ENCODE measurements at regions not wholly inside any gene's neighbourhood (a gene's known extent, or its start where the extent isn't known, plus 50 kb on each side); places are given as distances from the start of the nearest gene placed in this dataset.
A peak's percentile ranks its signal among the peaks of the same experiment; 100 is the strongest.

- Histone ChIP-seq H3K4me2 (ENCODE audit: low read length) (no peak overlapping the region), H3K18ac (ENCODE audit: low read length) (peak overlapping the region; percentile 29), H3K79me2 (ENCODE audit: control insufficient read depth, insufficient read depth, low read length) (no peaks in the 10 kb centered on the region), H3K27ac (ENCODE audit: low read depth, low read length) (peak overlapping the region; percentile 77), H3K27me3 (ENCODE audit: insufficient read depth, low read length, poor library complexity) (no peaks in the 10 kb centered on the region), H3K56ac (ENCODE audit: low read length) (peak overlapping the region; percentile 76), H4K8ac (ENCODE audit: low read depth, low read length) (peak overlapping the region; percentile 59), H2BK15ac (replicated peaks; ENCODE audit: low read depth) (no peak overlapping the region), H3K4me3 (ENCODE audit: low read length) (no peak overlapping the region), H2BK5ac (ENCODE audit: low read length) (peak overlapping the region; percentile 98), H2AK5ac (ENCODE audit: low read length) (peak overlapping the region; percentile 94), H3K4me1 (ENCODE audit: control insufficient read depth, low read depth, low read length) (peaks cover 2% of the 10 kb centered on the region), H4K5ac (ENCODE audit: low read length) (peak overlapping the region; percentile 56), H3K23ac (ENCODE audit: low read length) (no peak overlapping the region), H3K79me1 (ENCODE audit: low read length) (no peaks in the 10 kb centered on the region), H3K4ac (ENCODE audit: low read depth, low read length) (peak overlapping the region; percentile 17), H2BK120ac (ENCODE audit: low read depth, low read length) (peak overlapping the region; percentile 85), H3K9ac (ENCODE audit: low read length) (peak overlapping the region; percentile 48), H3K36me3 (ENCODE audit: control insufficient read depth, insufficient read depth, low read length) (no peaks in the 10 kb centered on the region)
- DNase-seq: peak; percentile 34
- no CpG with 5 or more reads among the region's 8 CpGs for WGBS (ENCODE audit: extremely low coverage, insufficient coverage, low lambda C conversion rate)
Observed at GRCh38 chr1:229180161-229180560, 90.8 kb upstream of the RAB4A start.

GRCh38 chr1:229181419-229181818 is 89.5 kb upstream of the RAB4A start:
- H2AK5ac ChIP-seq (ENCODE audit: low read length): no peak overlapping the region
- H4K8ac ChIP-seq (ENCODE audit: low read depth, low read length): no peak overlapping the region
- H4K5ac ChIP-seq (ENCODE audit: low read length): no peak overlapping the region
- H3K79me2 ChIP-seq (ENCODE audit: control insufficient read depth, insufficient read depth, low read length): no peaks in the 10 kb centered on the region
- H3K79me1 ChIP-seq (ENCODE audit: low read length): no peaks in the 10 kb centered on the region
- H3K4me1 ChIP-seq (ENCODE audit: control insufficient read depth, low read depth, low read length): peaks cover 2% of the 10 kb centered on the region
- no peak overlapping the region for H2BK5ac ChIP-seq (ENCODE audit: low read length)
- peak overlapping the region; percentile 73 for H2BK120ac ChIP-seq (ENCODE audit: low read depth, low read length)
- H2BK15ac ChIP-seq (replicated peaks; ENCODE audit: low read depth): no peak overlapping the region
- H3K56ac ChIP-seq (ENCODE audit: low read length): no peak overlapping the region
- no peak overlapping the region for H3K4me2 ChIP-seq (ENCODE audit: low read length)
- H3K23ac ChIP-seq (ENCODE audit: low read length): no peak overlapping the region
- no peak overlapping the region for H3K4ac ChIP-seq (ENCODE audit: low read depth, low read length)
- no peak overlapping the region for H3K9ac ChIP-seq (ENCODE audit: low read length)
- no peaks in the 10 kb centered on the region for H3K27me3 ChIP-seq (ENCODE audit: insufficient read depth, low read length, poor library complexity)
- DNase-seq: no peak
- H3K18ac ChIP-seq (ENCODE audit: low read length): peak overlapping the region; percentile 78
- WGBS (ENCODE audit: extremely low coverage, insufficient coverage, low lambda C conversion rate): no CpG with 5 or more reads among the region's 2 CpGs
- H3K36me3 ChIP-seq (ENCODE audit: control insufficient read depth, insufficient read depth, low read length): no peaks in the 10 kb centered on the region
- no peak overlapping the region for H3K27ac ChIP-seq (ENCODE audit: low read depth, low read length)
- H3K4me3 ChIP-seq (ENCODE audit: low read length): no peak overlapping the region

GRCh38 chr1:229183588-229183987 is 87.3 kb upstream of the RAB4A start:
- H3K9ac ChIP-seq (ENCODE audit: low read length): no peak overlapping the region
- peaks cover 2% of the 10 kb centered on the region for H3K4me1 ChIP-seq (ENCODE audit: control insufficient read depth, low read depth, low read length)
- no CpG with 5 or more reads among the region's 4 CpGs for WGBS (ENCODE audit: extremely low coverage, insufficient coverage, low lambda C conversion rate)
- no peak overlapping the region for H3K27ac ChIP-seq (ENCODE audit: low read depth, low read length)
- no peaks in the 10 kb centered on the region for H3K27me3 ChIP-seq (ENCODE audit: insufficient read depth, low read length, poor library complexity)
- H3K79me2 ChIP-seq (ENCODE audit: control insufficient read depth, insufficient read depth, low read length): no peaks in the 10 kb centered on the region
- H4K8ac ChIP-seq (ENCODE audit: low read depth, low read length): no peak overlapping the region
- no peak overlapping the region for H2BK5ac ChIP-seq (ENCODE audit: low read length)
- H2BK120ac ChIP-seq (ENCODE audit: low read depth, low read length): no peak overlapping the region
- no peaks in the 10 kb centered on the region for H3K79me1 ChIP-seq (ENCODE audit: low read length)
- H2BK15ac ChIP-seq (replicated peaks; ENCODE audit: low read depth): no peak overlapping the region
- no peak for DNase-seq
- no peak overlapping the region for H3K4ac ChIP-seq (ENCODE audit: low read depth, low read length)
- no peak overlapping the region for H4K5ac ChIP-seq (ENCODE audit: low read length)
- H3K23ac ChIP-seq (ENCODE audit: low read length): no peak overlapping the region
- no peak overlapping the region for H3K4me2 ChIP-seq (ENCODE audit: low read length)
- peak overlapping the region; percentile 68 for H3K56ac ChIP-seq (ENCODE audit: low read length)
- no peak overlapping the region for H3K18ac ChIP-seq (ENCODE audit: low read length)
- H3K4me3 ChIP-seq (ENCODE audit: low read length): no peak overlapping the region
- H3K36me3 ChIP-seq (ENCODE audit: control insufficient read depth, insufficient read depth, low read length): no peaks in the 10 kb centered on the region
- peak overlapping the region; percentile 80 for H2AK5ac ChIP-seq (ENCODE audit: low read length)

- no peak overlapping the region for H3K56ac ChIP-seq (ENCODE audit: low read length)
- no peak overlapping the region for H3K4me2 ChIP-seq (ENCODE audit: low read length)
- H3K79me2 ChIP-seq (ENCODE audit: control insufficient read depth, insufficient read depth, low read length): no peaks in the 10 kb centered on the region
- no peak for DNase-seq
- no peak overlapping the region for H4K8ac ChIP-seq (ENCODE audit: low read depth, low read length)
- no peaks in the 10 kb centered on the region for H3K79me1 ChIP-seq (ENCODE audit: low read length)
- H3K4me1 ChIP-seq (ENCODE audit: control insufficient read depth, low read depth, low read length): peaks cover 2% of the 10 kb centered on the region
- H3K36me3 ChIP-seq (ENCODE audit: control insufficient read depth, insufficient read depth, low read length): no peaks in the 10 kb centered on the region
- H3K4me3 ChIP-seq (ENCODE audit: low read length): no peak overlapping the region
- H2BK15ac ChIP-seq (replicated peaks; ENCODE audit: low read depth): no peak overlapping the region
- no CpG with 5 or more reads among the region's 4 CpGs for WGBS (ENCODE audit: extremely low coverage, insufficient coverage, low lambda C conversion rate)
- H2BK120ac ChIP-seq (ENCODE audit: low read depth, low read length): no peak overlapping the region
- no peak overlapping the region for H2BK5ac ChIP-seq (ENCODE audit: low read length)
- H3K23ac ChIP-seq (ENCODE audit: low read length): no peak overlapping the region
- no peaks in the 10 kb centered on the region for H3K27me3 ChIP-seq (ENCODE audit: insufficient read depth, low read length, poor library complexity)
- no peak overlapping the region for H4K5ac ChIP-seq (ENCODE audit: low read length)
- no peak overlapping the region for H3K9ac ChIP-seq (ENCODE audit: low read length)
- no peak overlapping the region for H3K4ac ChIP-seq (ENCODE audit: low read depth, low read length)
- no peak overlapping the region for H2AK5ac ChIP-seq (ENCODE audit: low read length)
- no peak overlapping the region for H3K27ac ChIP-seq (ENCODE audit: low read depth, low read length)
- H3K18ac ChIP-seq (ENCODE audit: low read length): no peak overlapping the region
Observed at GRCh38 chr1:229184066-229184465, 86.8 kb upstream of the RAB4A start.

DNA sequence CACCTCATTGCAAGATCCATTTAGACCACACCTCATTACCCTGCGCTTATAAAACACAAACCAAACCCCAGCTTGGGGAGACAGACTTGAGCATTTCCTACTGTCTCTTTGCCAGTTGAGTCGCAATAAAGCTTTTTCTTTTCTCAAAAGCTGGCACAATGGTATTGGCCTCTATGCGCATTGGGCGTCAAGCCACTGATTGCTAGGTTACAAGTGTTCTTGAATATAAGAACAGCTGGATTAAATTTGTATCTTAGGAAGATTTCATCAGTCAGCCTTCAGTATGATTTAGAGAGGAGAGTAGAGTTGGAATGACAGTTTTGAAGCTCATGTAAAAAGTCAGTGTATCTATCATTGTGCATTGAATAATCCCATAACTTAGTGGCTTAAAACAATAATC is 84.9 kb upstream of the RAB4A start:
- no peaks in the 10 kb centered on the region for H3K36me3 ChIP-seq (ENCODE audit: control insufficient read depth, insufficient read depth, low read length)
- DNase-seq: no peak

DNA sequence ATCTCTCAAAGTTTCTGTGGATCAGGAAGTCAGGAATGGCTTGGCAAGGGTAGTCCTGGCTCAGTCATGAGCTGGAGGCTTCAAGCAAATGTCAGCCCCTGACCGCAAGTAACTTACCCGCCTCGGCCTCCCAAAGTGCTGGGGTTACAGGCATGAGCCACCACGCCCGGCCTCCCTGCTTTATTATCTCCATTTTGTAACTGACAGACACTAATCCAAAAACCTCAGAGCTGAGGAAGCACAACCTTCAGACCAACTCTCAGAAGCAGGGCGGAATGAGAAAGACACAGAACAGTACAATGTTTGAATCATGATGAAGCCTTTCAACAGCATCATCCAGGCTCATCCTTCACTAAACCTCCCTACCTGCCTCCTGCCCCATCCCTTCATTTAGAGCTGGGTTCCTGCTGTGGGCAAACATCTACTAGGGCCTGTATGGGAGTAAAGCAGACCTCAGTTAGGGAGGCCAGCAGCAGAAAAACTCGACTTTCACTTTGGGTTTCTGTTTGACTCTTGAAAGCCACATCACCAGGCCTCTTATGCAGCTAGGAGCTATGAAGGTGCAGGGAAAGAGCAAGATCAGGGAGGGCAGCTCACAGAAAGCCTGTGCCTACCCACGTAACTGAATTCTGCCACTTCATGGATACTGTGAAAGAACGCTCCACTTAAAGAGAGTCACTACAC is 84.4 kb upstream of the RAB4A start:
- Histone ChIP-seq H3K56ac (ENCODE audit: low read length) (no peak overlapping the region), H3K79me1 (ENCODE audit: low read length) (no peaks in the 10 kb centered on the region), H3K18ac (ENCODE audit: low read length) (no peak overlapping the region), H2BK15ac (replicated peaks; ENCODE audit: low read depth) (no peak overlapping the region), H3K4me1 (ENCODE audit: control insufficient read depth, low read depth, low read length) (peaks cover 3% of the 10 kb centered on the region), H3K9ac (ENCODE audit: low read length) (no peak overlapping the region), H4K5ac (ENCODE audit: low read length) (no peak overlapping the region), H3K27ac (ENCODE audit: low read depth, low read length) (no peak overlapping the region), H3K4ac (ENCODE audit: low read depth, low read length) (no peak overlapping the region), H3K27me3 (ENCODE audit: insufficient read depth, low read length, poor library complexity) (no peaks in the 10 kb centered on the region), H4K8ac (ENCODE audit: low read depth, low read length) (no peak overlapping the region), H3K4me2 (ENCODE audit: low read length) (no peak overlapping the region), H2BK120ac (ENCODE audit: low read depth, low read length) (no peak overlapping the region), H3K36me3 (ENCODE audit: control insufficient read depth, insufficient read depth, low read length) (no peaks in the 10 kb centered on the region), H2BK5ac (ENCODE audit: low read length) (no peak overlapping the region), H3K4me3 (ENCODE audit: low read length) (no peak overlapping the region), H3K23ac (ENCODE audit: low read length) (no peak overlapping the region), H2AK5ac (ENCODE audit: low read length) (no peak overlapping the region), H3K79me2 (ENCODE audit: control insufficient read depth, insufficient read depth, low read length) (no peaks in the 10 kb centered on the region)
- whole genome bisulfite sequencing (ENCODE audit: extremely low coverage, insufficient coverage, low lambda C conversion rate): no CpG with 5 or more reads among the region's 9 CpGs
- DNase-seq: no peak

More for the DNA sequence above, 84.9 kb upstream of the RAB4A start:
- Histone ChIP-seq H3K27me3 (ENCODE audit: insufficient read depth, low read length, poor library complexity) (no peaks in the 10 kb centered on the region), H3K4me3 (ENCODE audit: low read length) (no peak overlapping the region), H3K79me1 (ENCODE audit: low read length) (no peaks in the 10 kb centered on the region), H2BK15ac (replicated peaks; ENCODE audit: low read depth) (no peak overlapping the region), H3K18ac (ENCODE audit: low read length) (no peak overlapping the region), H3K27ac (ENCODE audit: low read depth, low read length) (no peak overlapping the region), H4K8ac (ENCODE audit: low read depth, low read length) (no peak overlapping the region), H3K56ac (ENCODE audit: low read length) (no peak overlapping the region), H2BK120ac (ENCODE audit: low read depth, low read length) (no peak overlapping the region), H3K4ac (ENCODE audit: low read depth, low read length) (no peak overlapping the region), H2AK5ac (ENCODE audit: low read length) (no peak overlapping the region), H4K5ac (ENCODE audit: low read length) (no peak overlapping the region), H2BK5ac (ENCODE audit: low read length) (no peak overlapping the region), H3K79me2 (ENCODE audit: control insufficient read depth, insufficient read depth, low read length) (no peaks in the 10 kb centered on the region), H3K23ac (ENCODE audit: low read length) (no peak overlapping the region), H3K4me1 (ENCODE audit: control insufficient read depth, low read depth, low read length) (peaks cover 2% of the 10 kb centered on the region), H3K4me2 (ENCODE audit: low read length) (no peak overlapping the region), H3K9ac (ENCODE audit: low read length) (no peak overlapping the region)
- no CpG with 5 or more reads among the region's 4 CpGs for WGBS (ENCODE audit: extremely low coverage, insufficient coverage, low lambda C conversion rate)

Data from mesendoderm (in vitro differentiated cells).